ENCODE measurements at regions not wholly inside any gene's neighbourhood (a gene's known extent, or its start where the extent isn't known, plus 50 kb on each side); places are given as distances from the start of the nearest gene placed in this dataset.

DNA sequence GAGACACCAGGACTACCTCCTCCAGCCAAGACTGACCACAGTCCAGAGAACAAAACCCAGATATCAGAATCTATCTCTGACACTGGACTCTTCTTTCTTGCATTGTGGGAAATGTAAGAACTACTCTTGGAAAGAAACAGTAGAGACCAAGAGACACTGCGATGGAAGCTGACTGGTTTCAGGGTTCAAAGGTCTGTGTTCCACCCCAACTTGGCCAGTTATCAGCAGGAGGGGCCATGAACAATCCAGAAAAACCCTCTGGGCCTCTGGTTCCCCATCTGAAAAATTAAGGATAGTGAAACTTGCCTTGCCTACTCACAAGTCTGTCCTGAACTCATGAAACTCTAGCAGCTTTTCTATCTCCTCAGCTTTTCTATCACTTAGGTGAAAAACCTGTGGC is 166.5 kb downstream of the SUCLG1 start:
- DNase-seq (ENCODE audit: insufficient read length, low spot score) = no peak
- no peak for FAIRE-seq

DNA sequence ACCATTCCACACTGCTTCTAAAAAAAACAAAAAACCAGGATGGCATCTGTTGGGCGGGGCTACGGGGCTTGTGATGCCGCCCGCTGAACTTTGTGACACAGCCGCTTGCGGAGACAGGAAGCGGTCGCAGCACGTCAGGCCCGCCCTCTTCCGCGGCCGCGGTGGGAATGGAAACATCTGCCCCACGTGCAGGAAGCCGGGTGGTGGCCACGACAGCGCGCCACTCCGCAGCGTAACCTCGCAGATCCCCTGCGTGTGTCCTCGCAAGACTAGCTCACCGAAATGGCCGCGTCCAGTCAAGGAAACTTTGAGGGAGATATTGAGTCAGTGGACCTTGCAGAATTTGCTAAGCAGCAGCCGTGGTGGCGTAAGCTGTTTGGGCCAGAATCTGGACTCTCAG is 168.5 kb downstream of the SUCLG1 start:
- DNase-seq (ENCODE audit: insufficient read length, low spot score) = no peak
- FAIRE-seq = no peak

DNA sequence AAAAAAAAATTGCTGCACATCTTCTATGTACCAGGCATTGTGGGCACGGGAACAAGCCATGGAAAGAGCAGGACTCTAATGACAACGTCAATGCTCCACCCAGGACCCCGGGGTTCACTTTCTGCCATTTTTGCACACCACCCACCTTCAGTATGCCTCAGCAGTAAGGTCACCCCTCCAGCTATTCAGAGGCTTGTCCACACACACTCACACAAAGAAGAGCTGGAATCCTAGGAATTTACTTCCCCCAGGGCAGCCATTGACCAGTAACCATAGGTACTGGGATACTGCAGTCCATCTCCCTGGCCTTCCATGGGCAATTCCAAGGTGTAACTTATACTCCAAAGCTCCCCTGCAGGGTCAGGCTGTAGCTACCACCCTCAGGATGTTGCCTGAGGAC is 170.8 kb downstream of the SUCLG1 start:
- FAIRE-seq = no peak
- DNase-seq (ENCODE audit: insufficient read length, low spot score) = peak; percentile 32

DNA sequence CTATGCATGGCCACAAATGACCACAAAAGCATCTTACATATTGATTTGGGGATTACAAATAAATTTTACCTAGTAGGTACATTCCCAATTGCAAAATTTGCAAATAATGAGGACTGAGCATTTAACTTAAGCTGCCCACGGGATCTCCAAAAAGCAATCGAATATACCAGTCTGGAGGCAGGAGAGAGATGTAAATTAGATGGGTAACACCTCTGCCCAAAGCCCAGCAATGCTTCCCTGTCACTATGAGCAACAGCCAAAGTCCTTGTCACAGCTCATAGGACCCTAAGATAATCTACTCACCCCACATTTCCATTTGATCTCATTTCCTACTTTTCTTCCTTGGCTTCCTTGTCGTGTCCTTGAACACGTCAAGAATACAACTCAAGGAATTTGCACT is 172.2 kb downstream of the SUCLG1 start:
- FAIRE-seq (no peak), DNase-seq (ENCODE audit: insufficient read length, low spot score) (no peak)

DNA sequence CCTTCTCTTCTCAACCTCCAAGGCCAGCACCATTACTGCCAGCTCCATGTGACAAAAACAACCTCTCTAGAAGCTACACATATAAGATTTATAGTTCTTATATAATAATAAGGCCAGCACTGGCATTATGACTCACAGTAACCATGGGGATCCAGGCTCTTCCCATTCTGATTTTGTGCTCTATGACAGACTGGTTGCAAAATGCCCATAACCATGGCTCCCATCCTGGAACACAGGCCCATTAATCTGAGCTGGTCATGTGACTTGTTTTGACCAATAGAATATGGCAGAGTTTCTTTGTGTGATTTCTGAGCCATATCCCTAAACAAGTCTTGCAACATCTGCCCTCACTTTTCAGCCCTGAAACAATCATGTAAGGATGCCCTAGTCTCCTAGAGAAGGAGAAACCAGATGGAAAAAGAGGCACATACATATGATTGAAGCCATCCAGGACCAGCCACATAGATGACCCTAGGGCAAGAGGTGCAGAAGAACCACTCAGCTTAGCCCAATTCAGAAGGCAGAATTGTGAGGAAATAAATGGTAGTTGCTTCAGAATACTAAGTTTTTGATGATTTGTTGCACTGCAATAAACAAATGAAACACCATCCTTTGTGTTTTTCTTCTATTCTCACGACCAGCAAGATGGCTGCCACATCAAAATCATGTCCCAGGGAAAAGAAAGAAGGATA is 173.9 kb downstream of the SUCLG1 start:
- FAIRE-seq (no peak), DNase-seq (ENCODE audit: insufficient read length, low spot score) (no peak)

DNA sequence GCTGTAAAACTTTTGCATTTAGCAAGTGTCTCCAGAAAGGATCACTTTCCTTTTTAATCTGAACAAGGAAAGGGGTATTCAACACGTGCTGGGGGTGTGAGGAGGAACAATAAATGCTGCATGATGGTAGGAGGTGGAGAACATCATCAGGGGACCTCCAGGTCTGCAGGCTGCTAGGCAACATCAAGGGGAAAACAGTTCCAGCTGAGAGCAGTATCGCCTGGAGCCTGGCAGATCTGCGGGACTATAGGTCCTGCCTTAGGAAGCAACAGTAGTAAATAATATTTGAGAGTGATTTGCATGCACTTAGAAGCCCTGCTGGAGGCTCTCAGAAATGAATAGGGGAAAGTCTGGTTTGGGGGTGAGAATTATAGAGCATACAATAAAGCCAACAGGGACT is 175.6 kb downstream of the SUCLG1 start:
- no peak for DNase-seq (ENCODE audit: insufficient read length, low spot score)
- no peak for FAIRE-seq

DNA sequence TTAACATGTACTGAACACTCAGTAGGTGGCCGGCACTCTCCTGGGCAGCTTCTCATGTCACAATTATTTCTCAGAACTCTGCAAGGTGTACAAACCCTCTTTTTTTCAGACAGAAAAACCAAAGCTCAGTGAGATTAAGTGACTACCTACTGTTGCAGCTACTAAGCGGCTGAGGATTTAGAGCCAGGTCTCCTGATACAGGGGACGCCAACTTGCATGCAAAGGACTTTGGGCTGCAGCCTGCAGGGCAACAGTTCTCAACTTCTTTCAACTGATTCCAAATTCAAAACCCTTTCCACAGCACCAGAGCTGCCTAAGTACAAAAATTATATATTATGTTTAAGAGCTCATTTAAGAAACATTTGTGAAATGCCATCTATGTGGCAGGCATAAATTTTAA is 177.6 kb downstream of the SUCLG1 start:
- FAIRE-seq (no peak), DNase-seq (ENCODE audit: insufficient read length, low spot score) (no peak)

DNA sequence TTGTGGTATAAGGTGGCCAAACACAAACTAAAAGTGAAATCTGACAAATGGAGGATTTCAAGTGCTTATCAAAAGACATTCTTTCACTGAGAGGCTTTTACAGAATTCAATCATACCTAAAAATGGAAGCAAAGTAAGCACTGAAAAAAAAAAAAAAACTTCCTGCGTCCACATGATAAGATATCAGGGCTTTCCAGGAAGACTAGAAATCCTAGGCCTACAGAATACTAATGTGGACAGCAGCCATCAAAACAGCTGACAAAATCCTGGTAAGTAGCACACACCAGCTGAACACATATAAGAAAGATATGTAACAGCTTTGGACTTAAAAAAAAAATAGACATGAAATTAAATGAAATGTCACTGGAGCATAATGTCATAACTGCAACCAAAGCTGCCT is 178.2 kb downstream of the SUCLG1 start:
- no peak for FAIRE-seq

DNA sequence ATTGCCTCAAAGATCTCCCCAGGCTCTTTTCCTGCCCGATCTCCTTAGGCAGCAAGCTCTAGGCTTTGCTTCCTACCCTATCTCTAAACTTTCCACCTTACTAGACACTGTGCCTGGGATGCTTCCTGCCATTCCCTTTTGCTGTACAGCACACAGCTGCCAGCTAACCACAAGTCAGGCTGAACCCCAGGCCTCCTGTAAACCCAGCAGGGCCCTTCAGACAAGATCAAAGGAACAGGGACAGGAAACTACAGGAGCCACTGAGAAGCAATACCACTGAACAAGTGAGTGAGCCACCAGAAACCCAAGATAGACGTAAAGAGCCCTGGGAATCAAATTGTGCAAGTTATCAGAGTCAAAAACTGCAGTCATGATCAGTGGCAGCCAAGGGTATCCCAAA is 180.7 kb downstream of the SUCLG1 start:
- no peak for DNase-seq (ENCODE audit: insufficient read length, low spot score)
- FAIRE-seq = no peak

More for the DNA sequence above, 178.2 kb downstream of the SUCLG1 start:
- DNase-seq (ENCODE audit: insufficient read length, low spot score) = no peak

DNA sequence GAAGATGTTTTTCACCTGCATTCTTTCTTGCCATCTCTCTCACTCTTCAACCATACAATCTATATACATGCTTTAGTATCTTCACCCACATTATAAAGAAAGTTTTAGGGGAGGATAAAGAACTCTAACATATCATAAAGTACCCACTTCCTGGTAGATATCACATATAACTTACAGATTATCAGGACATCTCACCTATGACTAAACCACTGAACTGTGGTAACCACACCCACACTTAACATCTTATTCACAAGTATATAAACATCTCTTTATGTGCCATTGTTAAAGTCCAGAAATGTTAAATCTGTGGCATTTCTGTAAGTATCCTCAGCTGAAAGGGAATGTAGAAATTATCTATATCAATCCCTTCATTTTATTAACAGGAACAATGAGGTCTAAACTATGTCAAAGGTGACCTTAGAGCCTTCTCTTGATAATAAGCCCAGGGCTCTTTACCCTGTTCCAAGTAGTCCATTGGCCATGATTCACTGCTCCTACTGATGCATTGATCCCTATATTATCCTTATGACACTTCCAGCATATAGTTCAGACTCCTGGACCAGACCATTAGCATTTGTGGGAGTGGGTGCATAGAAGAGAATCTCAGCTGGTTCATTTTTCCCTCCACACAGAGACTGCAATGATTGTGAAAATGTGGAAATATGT is 182.4 kb downstream of the SUCLG1 start:
- DNase-seq (ENCODE audit: insufficient read length, low spot score) (no peak), FAIRE-seq (no peak)

DNA sequence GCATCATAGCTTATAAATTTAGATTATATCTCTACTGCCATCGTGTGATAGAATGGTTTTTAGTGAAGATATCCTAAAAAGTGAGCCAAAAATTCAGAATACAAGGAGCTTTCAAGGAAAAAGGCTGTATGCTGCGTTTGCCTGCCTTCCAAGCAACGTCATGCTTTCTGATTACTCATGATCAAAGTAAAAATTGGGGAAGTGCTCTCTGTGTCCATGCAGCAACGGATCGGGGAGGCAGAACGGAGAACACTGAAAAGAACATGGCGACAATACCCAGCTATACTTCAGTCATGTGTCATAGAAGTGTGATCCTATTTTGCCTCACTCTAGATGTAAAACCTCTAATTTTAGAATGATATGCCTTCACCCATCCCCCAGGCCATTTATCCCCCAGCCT is 185.7 kb downstream of the SUCLG1 start:
- FAIRE-seq (no peak), DNase-seq (ENCODE audit: insufficient read length, low spot score) (no peak)

DNA sequence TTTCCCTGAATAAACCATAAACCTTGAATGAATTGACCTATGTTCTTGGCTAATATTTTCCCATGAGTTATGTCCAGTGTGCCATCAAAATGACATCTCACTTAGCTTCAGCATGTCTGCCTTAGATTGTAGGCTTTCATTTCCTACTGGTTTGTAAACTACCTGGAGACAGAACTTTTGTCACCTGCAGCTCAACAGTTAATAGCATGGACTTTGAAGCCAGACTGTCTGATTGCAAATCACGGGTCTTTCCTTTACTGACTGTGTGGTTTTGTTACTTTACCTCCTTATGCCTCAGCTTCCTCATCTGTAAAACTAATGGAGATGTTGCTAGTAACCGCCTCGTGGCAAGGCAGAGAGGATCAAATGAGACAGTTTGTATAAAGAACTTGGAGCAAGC is 187.1 kb downstream of the SUCLG1 start:
- FAIRE-seq (no peak), DNase-seq (ENCODE audit: insufficient read length, low spot score) (no peak)

DNA sequence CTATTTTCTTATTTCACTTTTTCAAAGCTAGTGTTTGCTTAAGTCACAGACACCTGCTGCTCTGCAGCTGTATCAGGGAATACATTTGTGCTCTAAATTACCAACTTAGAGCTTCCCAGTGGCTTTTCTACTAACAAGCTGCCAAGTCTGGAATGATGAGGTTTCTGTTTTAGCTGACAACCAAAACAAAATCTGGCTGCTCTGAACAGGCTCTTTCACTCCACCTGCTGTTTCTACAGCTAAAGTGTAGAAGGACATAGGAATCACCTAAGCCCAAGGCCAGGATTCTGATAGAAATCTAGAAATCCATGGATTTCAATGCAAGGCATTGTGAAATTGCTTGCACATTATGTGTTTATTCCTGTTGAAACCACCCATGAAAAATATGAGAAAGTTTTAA is 201.2 kb downstream of the SUCLG1 start:
- DNase-seq (ENCODE audit: insufficient read length, low spot score) (peak; percentile 24), FAIRE-seq (no peak)

DNA sequence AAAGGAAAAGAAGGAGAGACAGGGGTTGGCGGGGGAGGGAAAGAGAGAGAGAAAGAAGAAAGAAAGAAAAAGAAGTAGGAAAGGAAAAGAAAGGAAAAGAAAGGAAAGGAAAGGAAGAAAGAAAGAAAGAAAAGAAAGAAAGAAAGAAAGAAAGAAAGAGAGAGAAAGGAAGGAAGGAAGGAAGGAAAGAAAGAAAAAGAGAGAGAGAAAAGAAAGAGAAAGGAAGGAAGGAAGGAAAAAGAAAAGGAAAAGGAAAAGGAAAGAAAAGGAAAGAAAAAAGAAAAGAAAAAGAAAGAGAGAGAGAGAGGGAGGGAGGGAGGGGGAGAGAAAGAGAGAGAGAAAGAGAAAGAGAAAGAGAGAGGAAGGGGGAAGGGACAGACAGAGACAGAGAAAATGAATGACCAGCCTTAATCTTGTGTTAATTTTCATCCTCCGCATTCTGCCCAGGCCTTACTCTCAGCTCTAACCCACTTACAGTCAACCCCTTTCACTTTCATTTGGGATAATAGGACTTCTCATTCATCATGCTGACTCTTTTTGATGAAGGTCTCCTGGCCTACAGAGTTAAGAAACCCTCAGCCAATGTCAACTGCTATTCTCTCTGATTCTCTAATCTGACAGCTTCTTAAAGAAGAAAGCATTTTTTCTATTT is 207.3 kb downstream of the SUCLG1 start:
- no peak for FAIRE-seq
- DNase-seq (ENCODE audit: insufficient read length, low spot score) = no peak

DNA sequence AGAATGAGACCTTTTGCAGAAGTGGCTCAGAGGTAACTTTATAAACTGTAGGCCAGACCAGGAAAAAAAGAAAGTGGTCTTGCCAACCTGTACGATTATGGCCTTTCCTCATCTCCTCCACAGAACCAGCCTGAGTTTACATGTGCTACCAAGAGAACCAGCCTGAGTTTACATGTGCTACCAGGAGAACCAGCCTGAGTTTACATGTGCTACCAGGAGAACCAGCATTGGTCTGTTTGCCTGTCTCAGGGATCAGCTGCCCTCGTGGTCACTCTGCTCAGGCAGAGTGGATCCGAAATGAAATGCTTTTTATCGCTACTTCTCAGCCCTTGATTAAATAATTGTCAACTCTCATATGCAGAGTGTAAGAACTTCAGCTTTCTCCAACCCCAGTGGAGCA is 209.9 kb downstream of the SUCLG1 start:
- no peak for DNase-seq (ENCODE audit: insufficient read length, low spot score)
- FAIRE-seq = no peak

DNA sequence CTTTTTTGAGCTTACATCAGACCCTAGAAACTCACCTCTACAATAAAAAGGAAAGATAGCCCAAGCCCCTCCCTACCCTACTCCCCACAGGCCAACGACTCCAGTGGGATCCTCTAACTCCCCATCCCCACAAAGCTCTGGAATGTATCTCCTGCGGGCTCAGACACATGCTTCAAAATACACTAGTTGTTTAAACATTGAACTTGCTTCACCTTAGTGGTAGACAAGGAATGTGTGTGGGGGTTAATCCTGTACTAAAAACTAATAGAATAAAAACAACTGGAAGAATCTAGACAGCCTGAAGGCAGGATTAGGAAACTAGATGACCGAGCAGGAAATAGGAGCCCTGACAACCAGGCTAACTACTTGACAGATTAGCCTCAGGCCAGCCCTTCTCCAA is 211.5 kb downstream of the SUCLG1 start:
- DNase-seq (ENCODE audit: insufficient read length, low spot score) (peak; percentile 33), FAIRE-seq (no peak)

DNA sequence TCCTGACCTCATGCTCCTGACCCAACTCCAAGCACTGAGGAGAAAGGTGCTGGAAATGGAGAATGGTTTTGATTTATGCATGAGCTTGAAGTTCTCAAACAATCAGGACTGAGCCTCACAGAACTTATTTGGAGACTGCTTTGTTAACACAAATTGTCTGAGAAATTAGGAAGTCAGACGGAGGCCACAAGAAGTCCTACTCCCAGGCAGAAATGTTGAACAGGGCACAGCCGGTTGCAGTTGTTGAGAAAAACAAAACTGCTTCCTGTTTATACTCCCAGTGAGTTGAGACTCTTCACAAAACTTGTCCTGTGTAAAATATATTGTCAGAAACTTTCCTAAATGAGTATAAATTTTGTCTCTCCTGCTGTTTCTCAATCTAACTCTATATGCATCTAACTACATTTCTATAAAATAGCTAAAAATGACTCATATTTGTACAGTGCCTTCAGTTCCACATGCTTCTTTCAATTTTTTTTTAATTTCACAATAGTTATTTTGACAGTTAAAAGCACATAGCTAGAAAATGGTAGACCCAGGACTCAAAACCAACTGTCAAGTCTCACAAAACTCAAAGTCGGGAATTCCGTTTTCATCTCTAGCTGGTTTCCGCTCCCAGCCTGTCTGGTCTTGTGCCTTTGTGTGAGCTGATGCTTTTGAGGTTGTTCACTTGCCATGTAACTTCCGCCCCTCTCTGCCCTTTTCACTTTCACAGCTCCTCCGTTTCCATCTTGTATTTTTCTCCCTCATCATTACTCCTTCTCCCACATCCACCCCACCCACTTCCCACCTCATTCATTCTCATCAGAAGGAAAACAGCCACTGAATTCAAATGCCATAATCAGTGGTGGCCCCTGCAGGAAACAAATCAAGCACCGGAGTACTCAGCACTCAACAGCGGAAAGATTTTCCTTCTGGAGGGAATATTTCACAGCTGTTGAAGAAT is 215.0 kb downstream of the SUCLG1 start:
- DNase-seq (ENCODE audit: insufficient read length, low spot score) = no peak
- no peak for FAIRE-seq

DNA sequence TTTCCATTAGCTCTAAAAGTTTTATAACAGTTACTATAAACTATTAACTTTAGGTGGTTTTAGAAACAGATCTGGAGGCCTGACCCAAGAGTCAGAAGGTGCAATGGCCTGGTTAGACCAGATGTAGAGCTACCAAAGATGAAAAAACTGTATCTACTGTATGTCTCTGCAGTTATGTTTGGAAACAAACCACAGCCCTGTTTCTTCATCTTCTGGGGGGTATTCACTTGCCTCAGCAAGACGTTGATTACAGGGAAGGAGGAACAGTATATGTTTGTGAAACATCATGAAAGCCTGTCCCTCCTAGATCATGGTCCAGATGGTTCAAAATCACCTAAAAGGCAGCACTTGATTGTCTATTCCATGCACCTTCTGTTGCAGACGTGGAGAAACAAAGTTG is 220.2 kb downstream of the SUCLG1 start:
- DNase-seq (ENCODE audit: insufficient read length, low spot score) (no peak), FAIRE-seq (no peak)

DNA sequence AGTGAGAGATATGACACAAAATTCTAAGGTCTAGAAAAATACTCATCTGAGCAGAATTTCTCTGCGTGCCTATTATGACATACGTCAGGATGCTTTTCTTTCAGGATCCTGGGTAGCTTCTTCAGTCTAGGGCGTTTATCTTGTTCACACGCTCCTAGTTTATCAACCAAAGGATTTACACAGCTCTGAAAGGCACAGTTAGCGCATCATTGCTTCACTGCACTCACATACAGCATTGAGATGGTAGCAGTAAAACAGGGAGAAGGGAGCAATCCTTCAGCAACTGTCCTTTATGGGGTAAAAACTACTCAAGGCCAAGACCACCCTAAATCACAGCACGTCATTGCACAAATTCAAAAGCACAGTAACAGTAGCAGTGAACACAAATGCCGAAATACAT is 222.8 kb downstream of the SUCLG1 start:
- DNase-seq (ENCODE audit: insufficient read length, low spot score) = no peak
- FAIRE-seq = no peak

DNA sequence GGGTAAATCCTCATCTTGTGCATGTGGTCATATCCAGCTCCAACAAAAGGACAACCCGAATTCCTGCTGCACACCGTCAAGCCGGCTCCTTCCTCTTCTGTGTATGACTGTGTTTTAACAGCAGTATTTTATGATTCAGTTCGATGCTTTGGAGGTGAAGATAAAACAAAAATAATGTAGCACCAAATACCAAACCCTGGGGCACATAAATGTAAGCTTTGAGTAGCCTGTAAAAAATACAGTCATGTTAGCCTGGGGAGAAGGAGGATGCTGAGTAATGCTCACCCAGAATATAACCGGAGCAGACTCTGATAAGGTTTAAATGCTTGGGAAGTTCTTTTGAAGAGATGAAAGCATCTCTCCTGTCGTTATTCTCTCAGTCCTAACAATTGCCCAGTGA is 225.0 kb downstream of the SUCLG1 start:
- FAIRE-seq (no peak), DNase-seq (ENCODE audit: insufficient read length, low spot score) (no peak)

DNA sequence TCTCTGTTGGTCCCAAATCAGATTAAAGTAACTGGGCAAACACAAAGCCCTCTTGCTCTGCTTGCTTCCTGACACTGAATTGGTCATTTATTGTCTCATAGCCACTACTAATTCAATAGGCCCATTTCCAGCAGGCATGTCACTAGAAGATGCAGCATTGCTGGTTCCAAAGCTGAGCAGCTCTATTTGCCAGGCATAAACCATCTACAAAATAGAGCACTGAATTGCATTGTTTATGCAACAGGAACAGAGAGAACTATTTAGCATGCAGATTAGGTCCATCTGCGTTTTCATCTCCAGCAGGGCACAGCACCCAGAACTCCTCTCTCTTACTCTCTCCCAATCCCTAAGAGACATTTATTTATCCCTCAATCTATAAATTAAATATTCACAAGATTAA is 227.6 kb downstream of the SUCLG1 start:
- DNase-seq (ENCODE audit: insufficient read length, low spot score) (no peak), FAIRE-seq (no peak)
